ENCODE measurements at regions not wholly inside any gene's neighbourhood (a gene's known extent, or its start where the extent isn't known, plus 50 kb on each side); places are given as distances from the start of the nearest gene placed in this dataset.

DNA sequence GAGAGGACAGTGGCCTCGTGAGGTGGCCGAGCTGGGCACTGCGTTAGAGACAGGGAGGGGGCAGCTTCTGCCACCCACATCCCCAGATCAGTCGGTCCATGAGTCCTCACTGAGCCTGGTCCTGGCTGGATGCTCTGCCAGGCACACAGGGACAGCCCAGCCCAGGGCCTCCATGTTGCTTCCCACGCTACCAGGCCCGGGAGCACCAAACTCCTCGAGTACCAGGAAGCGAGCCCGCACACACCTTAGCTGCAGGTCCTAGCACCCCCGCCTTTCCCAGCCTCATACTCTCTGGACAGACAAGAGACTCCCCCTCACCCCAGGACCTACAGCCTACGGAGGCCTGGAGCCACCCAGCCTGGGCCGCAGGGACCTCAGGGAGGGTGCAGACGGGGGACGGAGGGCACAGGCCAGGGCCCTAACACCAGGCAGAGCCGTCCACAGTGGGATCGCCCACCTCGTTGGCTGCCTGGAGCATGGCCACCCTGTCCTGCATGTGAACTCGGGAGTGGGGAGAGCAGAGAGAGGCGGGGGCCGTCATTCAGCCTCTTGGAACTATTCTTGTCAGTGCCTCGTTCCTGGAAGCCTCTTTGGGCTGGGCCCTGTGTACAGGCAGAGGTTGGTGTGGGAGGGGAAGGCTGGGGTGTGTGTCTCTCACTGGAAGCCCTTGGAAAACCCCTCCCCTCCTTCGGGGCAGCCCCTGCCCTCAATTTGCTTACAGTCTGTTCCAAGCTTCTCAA, 90.9 kb upstream of the RUNX3 start:
- TF ChIP-seq, protein P1, sequence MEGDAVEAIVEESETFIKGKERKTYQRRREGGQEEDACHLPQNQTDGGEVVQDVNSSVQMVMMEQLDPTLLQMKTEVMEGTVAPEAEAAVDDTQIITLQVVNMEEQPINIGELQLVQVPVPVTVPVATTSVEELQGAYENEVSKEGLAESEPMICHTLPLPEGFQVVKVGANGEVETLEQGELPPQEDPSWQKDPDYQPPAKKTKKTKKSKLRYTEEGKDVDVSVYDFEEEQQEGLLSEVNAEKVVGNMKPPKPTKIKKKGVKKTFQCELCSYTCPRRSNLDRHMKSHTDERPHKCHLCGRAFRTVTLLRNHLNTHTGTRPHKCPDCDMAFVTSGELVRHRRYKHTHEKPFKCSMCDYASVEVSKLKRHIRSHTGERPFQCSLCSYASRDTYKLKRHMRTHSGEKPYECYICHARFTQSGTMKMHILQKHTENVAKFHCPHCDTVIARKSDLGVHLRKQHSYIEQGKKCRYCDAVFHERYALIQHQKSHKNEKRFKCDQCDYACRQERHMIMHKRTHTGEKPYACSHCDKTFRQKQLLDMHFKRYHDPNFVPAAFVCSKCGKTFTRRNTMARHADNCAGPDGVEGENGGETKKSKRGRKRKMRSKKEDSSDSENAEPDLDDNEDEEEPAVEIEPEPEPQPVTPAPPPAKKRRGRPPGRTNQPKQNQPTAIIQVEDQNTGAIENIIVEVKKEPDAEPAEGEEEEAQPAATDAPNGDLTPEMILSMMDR (IDR thresholded peaks at IDR 0.05; ENCODE audit: low read depth, low read length), result no peak
- TF ChIP-seq MYC (IDR thresholded peaks at IDR 0.05; ENCODE audit: low read depth, low read length) (no peak), POLR2A (IDR thresholded peaks at IDR 0.05; ENCODE audit: extremely low read depth, insufficient read length) (no peak)
- TF ChIP-seq, protein P2, sequence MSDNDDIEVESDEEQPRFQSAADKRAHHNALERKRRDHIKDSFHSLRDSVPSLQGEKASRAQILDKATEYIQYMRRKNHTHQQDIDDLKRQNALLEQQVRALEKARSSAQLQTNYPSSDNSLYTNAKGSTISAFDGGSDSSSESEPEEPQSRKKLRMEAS (IDR thresholded peaks at IDR 0.05; ENCODE audit: low read depth, low read length), result no peak
- DNase-seq (ENCODE audit: low read depth), result no peak
- no peak overlapping the region for H3K4me3 ChIP-seq (ENCODE audit: low read depth, low read length)

DNA sequence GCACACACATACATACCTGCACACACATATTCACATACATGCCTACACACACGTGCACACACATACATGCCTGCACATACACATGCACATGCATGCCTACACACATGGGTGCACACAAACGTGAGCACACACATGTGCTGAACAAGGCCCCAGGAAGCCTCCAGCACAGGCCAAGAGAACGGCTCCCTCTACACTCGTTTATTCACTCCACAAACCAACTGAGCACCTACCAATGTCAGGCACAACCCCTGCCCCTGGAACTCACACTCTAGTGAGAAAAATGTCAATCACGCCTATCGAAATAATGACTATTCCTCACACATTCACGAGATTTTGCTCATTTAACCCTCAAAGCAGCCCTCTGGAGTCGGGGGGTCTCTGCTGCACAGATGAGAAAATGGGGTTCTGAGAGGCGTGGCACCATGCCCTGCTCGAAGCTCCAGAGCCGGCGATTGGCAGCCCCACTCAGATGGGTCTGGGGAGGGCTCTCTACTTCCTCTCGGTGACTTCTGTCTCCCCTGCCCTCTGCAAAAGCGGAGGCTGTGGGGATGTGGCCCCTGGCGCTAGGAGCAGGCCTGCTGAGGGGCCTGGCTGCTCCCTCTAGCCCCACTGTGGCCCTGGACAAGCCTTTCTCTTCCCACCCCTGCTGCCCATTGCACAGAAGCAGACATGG, 90.2 kb upstream of the RUNX3 start:
- TF ChIP-seq, protein P1 (IDR thresholded peaks at IDR 0.05; ENCODE audit: low read depth, low read length), result no peak
- TF ChIP-seq POLR2A (IDR thresholded peaks at IDR 0.05; ENCODE audit: extremely low read depth, insufficient read length), result no peak
- no peak for TF ChIP-seq MYC (IDR thresholded peaks at IDR 0.05; ENCODE audit: low read depth, low read length)
- TF ChIP-seq, protein P2 (IDR thresholded peaks at IDR 0.05; ENCODE audit: low read depth, low read length), result no peak
- H3K4me3 ChIP-seq (ENCODE audit: low read depth, low read length), result no peak overlapping the region
- DNase-seq (ENCODE audit: low read depth), result no peak

DNA sequence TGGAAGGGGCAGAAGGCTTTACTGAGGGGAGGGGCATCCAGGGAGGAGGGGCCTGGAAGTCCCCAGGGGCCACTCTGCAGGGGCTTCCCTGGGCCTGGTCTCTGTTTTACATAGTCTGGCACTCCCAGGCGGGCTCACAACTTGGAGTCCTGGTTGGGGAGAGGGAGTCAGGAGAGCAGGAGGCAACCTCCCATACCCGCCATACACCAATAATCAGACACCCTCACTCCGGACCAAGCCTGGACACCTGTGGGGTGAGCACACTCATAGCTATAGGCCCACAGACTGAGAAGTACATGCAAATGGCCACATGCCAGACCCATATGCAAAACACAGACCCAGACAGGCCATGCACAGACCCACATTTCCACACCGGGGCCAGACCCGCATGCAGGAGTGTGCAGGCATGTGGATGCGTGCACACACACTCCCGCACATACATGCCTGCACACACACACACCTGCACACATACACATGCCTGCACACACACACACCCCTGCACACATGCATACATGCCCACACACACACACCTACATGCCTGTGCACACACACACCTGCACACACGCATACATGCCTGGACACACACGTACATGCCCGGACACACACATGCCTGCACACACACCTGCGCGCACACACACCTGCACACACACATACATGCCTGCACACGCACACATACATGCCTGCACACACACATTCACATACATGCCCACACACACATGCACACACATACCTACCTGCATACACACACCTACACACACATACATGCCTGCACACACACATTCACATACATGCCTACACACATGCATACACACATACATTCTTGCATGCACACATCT, 89.5 kb upstream of the RUNX3 start:
- DNase-seq (ENCODE audit: low read depth), result no peak
- no peak overlapping the region for H3K4me3 ChIP-seq (ENCODE audit: low read depth, low read length)

DNA sequence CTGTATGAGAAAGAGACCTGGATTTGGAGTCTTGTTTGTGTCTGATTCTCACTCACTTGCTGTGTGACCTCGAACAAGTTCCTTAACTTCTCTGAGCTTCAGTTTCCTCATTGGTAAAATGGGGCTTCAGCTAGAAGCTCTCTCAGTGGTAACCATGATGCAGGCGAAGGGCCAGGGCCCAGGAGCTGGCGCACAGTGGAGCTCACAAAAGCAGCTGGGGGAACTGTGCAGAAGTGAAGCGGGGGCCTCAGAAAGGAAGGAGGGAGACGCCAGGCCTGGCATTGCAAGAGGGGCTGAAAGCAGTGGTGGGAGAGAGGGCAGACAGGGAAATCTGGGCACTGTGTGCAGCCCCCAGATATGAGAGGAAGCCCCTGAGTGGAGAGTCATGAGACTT, 88.9 kb upstream of the RUNX3 start:
- TF ChIP-seq, protein P1 (IDR thresholded peaks at IDR 0.05; ENCODE audit: low read depth, low read length), result no peak
- no peak for TF ChIP-seq MYC (IDR thresholded peaks at IDR 0.05; ENCODE audit: low read depth, low read length)
- no peak for TF ChIP-seq POLR2A (IDR thresholded peaks at IDR 0.05; ENCODE audit: extremely low read depth, insufficient read length)
- TF ChIP-seq, protein P2 (IDR thresholded peaks at IDR 0.05; ENCODE audit: low read depth, low read length), result no peak
- no peak overlapping the region for H3K4me3 ChIP-seq (ENCODE audit: low read depth, low read length)
- no peak for DNase-seq (ENCODE audit: low read depth)

More for the DNA sequence above, 89.5 kb upstream of the RUNX3 start:
- TF ChIP-seq, protein P1 (IDR thresholded peaks at IDR 0.05; ENCODE audit: low read depth, low read length), result no peak
- TF ChIP-seq MYC (IDR thresholded peaks at IDR 0.05; ENCODE audit: low read depth, low read length) (no peak), POLR2A (IDR thresholded peaks at IDR 0.05; ENCODE audit: extremely low read depth, insufficient read length) (no peak)
- TF ChIP-seq, protein P2 (IDR thresholded peaks at IDR 0.05; ENCODE audit: low read depth, low read length), result no peak

DNA sequence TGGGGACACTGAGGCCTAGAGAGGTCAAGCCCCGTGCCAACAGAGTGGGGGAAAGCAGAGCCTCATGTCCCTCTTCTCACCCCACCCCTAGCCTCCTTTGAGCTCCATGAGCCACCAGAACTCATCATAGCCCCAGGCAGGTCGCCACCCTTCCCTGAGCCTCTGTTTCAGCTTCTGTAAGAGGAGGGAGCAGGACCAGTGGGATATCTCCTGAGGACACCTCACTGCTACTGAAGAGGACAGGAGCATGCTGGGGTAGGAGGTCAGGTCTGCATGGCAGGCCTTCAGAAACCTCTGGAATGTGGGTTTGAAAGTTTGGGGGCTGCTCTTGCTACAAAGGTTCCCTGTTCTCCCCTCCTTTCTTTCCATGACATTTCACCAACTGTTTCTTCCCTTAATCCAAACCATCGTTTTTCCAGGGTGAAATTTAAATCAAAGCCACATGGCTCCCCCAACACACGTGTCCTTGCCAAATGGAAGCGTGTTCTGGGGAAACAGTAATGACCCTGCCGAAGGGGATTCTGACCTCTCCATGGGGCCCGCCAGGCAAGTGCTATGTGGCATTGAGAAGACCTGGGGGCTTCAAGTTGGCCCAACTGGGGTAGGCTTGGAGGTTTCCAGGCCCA, 88.1 kb upstream of the RUNX3 start:
- TF ChIP-seq, protein P2 (IDR thresholded peaks at IDR 0.05; ENCODE audit: low read depth, low read length), result no peak
- TF ChIP-seq, protein P1 (IDR thresholded peaks at IDR 0.05; ENCODE audit: low read depth, low read length), result no peak
- TF ChIP-seq MYC (IDR thresholded peaks at IDR 0.05; ENCODE audit: low read depth, low read length) (no peak), POLR2A (IDR thresholded peaks at IDR 0.05; ENCODE audit: extremely low read depth, insufficient read length) (no peak)
- no peak overlapping the region for H3K4me3 ChIP-seq (ENCODE audit: low read depth, low read length)
- DNase-seq (ENCODE audit: low read depth), result no peak

All from NB4 (cell line).